ENCODE measurements at regions not wholly inside any gene's neighbourhood (a gene's known extent, or its start where the extent isn't known, plus 50 kb on each side); places are given as distances from the start of the nearest gene placed in this dataset.

DNA sequence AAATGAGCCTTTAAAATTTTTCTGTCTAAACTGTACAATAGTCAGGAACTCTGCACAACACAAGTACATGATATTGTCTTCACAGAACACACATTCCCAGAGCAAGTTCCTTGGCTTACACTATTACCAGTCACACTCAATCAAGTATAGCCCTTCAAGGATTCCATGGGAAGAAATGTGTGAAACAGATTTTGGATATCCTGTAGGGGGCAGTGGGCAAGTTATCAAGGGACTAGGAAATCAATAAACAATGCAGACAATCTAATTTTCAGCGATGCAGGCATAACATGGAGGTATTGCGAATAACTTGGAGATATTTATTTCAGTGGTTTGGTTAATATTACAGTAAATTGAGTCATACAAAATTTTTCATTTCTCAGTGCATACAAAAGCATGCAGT is 1171.5 kb upstream of the NUDT12 start:
- no peak for DNase-seq

DNA sequence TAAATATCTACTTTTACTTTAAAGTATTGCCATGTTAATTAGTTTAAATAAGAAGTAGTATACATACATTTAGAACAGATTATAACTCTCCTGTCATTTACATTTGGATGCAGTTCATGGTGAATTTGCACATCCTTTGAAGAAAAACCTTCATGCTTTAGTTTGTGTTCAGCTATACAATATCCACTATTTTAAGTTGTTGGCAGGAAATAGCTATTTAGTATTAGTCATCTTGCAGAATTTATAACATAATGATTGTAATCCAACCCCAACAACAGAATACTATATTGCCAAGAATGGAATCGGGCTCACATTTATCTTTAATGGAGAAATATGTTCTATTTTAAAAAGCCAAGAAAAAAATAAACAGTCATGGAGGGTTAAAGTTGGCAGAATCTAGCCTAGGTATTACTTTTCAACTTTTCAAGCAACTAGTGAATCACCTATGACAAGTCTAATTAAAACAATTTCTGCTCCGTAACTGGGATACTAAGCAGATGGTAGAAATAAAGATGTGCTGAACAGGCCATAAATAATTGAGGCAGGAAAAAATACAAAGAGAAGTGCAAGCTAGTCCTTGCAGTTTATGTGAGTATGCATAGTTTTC is 1170.6 kb upstream of the NUDT12 start:
- DNase-seq: no peak

- DNase-seq: no peak
Measured at GRCh38 chr5:104731331-104731730, 1168.7 kb upstream of the NUDT12 start.

DNA sequence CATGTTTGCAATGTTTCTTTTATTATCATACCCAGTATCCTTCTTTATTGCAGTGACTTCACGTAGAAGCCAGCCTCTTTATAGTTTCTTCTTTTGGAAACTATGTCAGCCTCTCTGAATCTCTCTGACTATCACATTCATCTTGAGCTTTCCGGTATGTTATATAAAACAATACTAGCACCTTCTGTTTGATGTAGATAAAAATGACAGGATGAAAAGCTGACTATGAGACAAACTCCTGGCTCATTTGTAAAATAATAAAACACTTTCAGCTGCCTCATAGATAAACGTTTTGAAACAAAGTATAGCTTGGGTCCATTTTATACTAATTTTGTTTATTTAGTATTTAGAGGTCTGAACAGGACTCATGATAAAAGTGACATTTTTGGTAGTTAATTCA is 1145.4 kb upstream of the NUDT12 start:
- no peak for DNase-seq

GRCh38 chr5:104706600-104706999 is 1144.0 kb upstream of the NUDT12 start:
- no peak for DNase-seq

DNA sequence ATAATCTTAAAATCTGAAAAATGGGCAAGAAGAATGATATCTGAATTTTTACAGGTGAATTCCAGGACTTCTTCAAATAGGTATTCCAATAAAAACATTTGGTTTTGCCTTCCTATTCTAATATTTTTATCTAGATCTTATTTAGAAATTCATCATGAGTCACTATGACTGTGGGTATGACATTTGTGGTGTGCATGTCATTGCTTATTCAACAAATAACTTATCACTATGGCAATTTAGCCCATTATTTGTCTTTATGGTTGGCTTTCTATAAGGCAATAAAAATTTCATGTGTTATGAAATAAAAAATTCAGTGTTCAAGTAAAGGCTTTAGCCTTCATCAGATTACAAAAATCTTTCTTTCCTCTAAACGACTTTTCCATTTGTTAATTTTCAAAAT is 1139.6 kb upstream of the NUDT12 start:
- no peak for DNase-seq

GRCh38 chr5:104699438-104699837 is 1136.8 kb upstream of the NUDT12 start:
- no peak for DNase-seq

GRCh38 chr5:104661256-104661655 is 1098.7 kb upstream of the NUDT12 start:
- DNase-seq: no peak

DNA sequence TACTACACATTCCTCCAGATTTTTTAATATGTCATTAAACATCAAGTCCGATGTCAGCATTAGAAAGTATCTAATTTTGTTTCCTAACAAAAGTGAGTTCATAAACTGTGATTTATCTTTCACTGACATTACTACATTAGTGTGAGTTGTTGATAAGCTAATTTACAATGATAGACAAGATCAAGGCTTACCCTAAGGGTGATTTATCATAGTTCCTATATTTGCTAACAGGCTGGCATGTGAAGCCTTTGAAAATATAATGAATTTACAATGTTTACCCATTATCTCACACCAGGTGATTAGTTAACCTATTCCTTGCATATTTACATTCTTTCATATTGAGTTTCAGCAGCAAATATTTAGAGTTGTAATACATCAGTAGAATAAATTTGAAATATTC is 1096.9 kb upstream of the NUDT12 start:
- no peak for DNase-seq

- no peak for DNase-seq
Measured at GRCh38 chr5:104652271-104652861, 1089.8 kb upstream of the NUDT12 start.

- no peak for DNase-seq
Measured at GRCh38 chr5:104650313-104651055, 1087.9 kb upstream of the NUDT12 start.

DNA sequence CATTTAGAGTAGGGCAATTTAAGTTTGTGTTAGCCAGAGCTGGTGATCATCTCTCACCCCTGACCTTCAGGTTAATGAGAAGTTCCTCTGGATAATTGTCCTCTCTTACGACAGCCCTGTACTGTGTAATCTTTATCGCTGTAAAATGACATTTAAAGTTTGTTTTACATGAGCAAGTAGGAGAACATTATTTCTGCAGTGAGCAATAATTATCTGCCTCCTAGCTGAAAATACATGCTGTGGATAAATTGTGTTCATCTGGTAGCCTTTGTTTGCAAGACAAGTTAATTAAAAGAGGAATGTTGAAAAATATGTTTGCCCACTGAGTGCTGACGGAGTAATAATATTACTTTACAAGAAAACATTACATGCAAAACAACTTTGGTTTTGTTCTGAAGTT is 1083.8 kb upstream of the NUDT12 start:
- DNase-seq: no peak

DNA sequence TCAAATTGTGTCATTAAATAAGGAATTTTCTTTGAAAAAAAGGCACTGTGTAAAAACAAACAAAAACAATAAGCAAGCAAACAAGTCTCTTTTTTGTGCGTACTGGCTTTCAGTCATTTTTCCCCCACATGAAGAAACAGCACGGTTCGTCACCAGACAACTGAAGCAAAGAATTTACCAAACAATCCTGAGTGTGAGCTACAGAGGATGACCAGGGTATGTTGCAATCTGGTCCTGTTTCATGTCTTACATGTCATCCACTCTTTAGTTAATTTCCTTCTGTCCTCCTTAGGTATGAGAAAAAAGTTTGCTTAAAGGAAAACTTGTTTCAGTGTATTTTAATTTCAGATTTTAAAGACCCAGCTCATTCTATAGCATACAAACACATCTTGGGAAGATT is 1080.7 kb upstream of the NUDT12 start:
- DNase-seq: no peak

DNA sequence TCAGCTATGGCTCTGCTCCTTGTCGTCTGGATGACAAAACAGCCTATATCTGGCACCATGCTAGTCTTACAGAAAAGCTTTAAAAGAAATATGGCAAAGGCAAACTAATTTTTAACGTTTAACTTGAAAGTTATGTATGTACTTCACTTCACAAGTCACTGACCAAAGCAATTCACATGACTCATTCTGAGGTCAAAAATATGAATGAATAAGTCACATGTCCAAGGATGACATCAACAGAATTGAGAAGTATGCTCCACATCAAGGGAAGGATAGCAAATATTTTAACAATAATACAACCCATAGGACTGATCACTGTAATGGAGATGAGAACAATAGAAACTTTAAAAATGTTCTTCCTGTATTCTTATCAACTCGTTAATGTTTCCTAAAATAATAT is 1072.6 kb upstream of the NUDT12 start:
- no peak for DNase-seq

- DNase-seq: no peak
Measured at GRCh38 chr5:104628911-104629310, 1066.3 kb upstream of the NUDT12 start.

DNA sequence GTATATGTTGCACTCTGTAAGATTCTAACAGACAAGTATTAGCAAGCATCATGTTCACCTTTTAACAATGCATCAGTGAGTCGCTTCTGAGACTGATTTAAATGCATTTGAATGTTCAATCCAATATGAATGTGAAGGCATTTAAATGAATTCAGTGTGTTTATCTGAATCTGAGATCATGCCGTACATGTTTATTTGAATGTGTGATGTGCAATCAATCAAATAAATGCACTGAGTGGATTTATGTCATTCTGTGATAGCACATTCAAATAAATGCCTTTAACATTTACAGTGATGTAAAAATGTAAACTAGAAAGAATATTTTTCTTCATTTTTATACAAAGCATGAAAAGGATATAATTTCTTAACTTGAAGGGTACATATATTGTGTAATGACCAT is 1063.5 kb upstream of the NUDT12 start:
- DNase-seq: no peak

DNA sequence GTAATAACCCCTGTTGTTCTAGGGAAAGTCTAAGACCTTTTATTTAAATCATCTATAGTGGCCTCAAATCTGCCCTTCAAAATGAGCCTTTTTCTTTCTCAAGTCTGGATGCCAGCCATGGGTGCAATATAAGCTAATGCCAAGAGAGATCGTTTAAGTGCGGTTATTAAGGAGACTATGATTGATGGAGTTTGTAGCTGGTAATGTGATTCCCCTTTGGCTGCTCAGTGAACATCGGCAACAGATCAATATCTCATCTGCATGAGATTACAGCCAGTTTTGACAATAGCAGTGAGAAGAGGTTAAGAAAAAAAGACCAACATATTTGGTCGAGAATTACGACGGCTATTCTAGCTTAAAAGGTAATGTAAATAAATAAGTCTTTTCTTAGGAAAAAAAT is 1049.4 kb upstream of the NUDT12 start:
- DNase-seq: no peak

- no peak for DNase-seq
Measured at GRCh38 chr5:104611135-104611767, 1048.7 kb upstream of the NUDT12 start.

GRCh38 chr5:104606258-104606829 is 1043.8 kb upstream of the NUDT12 start:
- no peak for DNase-seq

- DNase-seq: no peak
Measured at GRCh38 chr5:104599726-104600125, 1037.1 kb upstream of the NUDT12 start.

GRCh38 chr5:104598285-104598684 is 1035.7 kb upstream of the NUDT12 start:
- no peak for DNase-seq

DNA sequence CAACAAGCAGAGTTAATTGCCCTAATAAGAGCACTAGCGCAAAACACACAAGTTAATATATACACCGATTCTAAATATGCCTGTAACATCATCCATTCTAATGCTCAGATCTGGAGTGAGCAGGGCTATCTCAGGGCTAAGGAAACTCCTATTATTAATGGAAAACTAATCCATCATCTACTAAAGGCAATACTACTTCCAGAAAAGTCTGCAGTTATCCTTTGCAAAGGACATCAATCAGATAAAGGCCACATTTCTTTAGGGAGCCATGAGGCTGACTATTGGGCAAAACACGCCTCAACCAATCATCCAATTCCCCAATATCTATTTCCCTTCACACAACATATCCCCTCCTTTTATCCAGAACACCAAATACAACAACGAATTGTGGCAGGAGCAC is 1032.3 kb upstream of the NUDT12 start:
- no peak for DNase-seq

GRCh38 chr5:104576677-104577076 is 1014.1 kb upstream of the NUDT12 start:
- no peak for DNase-seq
